ENCODE measurements at regions not wholly inside any gene's neighbourhood (a gene's known extent, or its start where the extent isn't known, plus 50 kb on each side); places are given as distances from the start of the nearest gene placed in this dataset.

- no peak for TF ChIP-seq CTCF (conservative IDR thresholded peaks at IDR 0.05; ENCODE audit: low read depth in 2 of 2)
Observed at GRCh38 chr5:92119110-92119509, 736.0 kb upstream of the ARRDC3 start (continued).

GRCh38 chr5:92106808-92107207 lies 723.7 kb upstream of the ARRDC3 start:
- Mint-ChIP-seq H3K9me3 (no peaks in the 10 kb centered on the region), H3K36me3 (ENCODE audit: low read depth) (no peaks in the 10 kb centered on the region), H3K4me1 (no peaks in the 10 kb centered on the region), H3K4me3 (no peak overlapping the region), H3K27me3 (ENCODE audit: insufficient read depth, low read depth, poor library complexity) (no peaks in the 10 kb centered on the region), H3K27ac (no peak overlapping the region)
- no peaks in the 10 kb centered on the region for H3K9me2 ChIP-seq (ENCODE audit: insufficient read depth)
- no peak overlapping the region for H3K4me3 ChIP-seq
- H3K4me1 ChIP-seq (ENCODE audit: insufficient read depth) = no peaks in the 10 kb centered on the region
- no peaks in the 10 kb centered on the region for H3K27me3 ChIP-seq (ENCODE audit: insufficient read depth)
- no peak for ATAC-seq
- no peak overlapping the region for H3K27ac ChIP-seq (ENCODE audit: low read depth)
- H2AFZ ChIP-seq = no peak overlapping the region
- no peaks in the 10 kb centered on the region for H3F3A ChIP-seq (replicated peaks; ENCODE audit: low read depth)
- DNase-seq (ENCODE audit: low spot score) = no peak
- no peaks in the 10 kb centered on the region for H3K79me2 ChIP-seq (replicated peaks; ENCODE audit: insufficient read depth)
- H3K4me2 ChIP-seq = no peak overlapping the region
- no peaks in the 10 kb centered on the region for H3K36me3 ChIP-seq (ENCODE audit: insufficient read depth)
- H4K20me1 ChIP-seq (replicated peaks; ENCODE audit: insufficient read depth) = no peaks in the 10 kb centered on the region
- TF ChIP-seq CREB1 (CRISPR knock-in tag; IDR thresholded peaks at IDR 0.05; ENCODE audit: low read depth) (no peak), ZNF114 (CRISPR knock-in tag; IDR thresholded peaks at IDR 0.05) (no peak), CTCF (conservative IDR thresholded peaks at IDR 0.05; ENCODE audit: low read depth in 2 of 2) (no peak), ZNF331 (CRISPR knock-in tag; IDR thresholded peaks at IDR 0.05; ENCODE audit: low read depth) (no peak), STAT1 (IDR thresholded peaks at IDR 0.05; ENCODE audit: unreplicated experiment) (no peak), JUNB (IDR thresholded peaks at IDR 0.05; ENCODE audit: unreplicated experiment) (no peak), EZH2phosphoT487 (IDR thresholded peaks at IDR 0.05; ENCODE audit: unreplicated experiment) (no peak), EZH2 (IDR thresholded peaks at IDR 0.05; ENCODE audit: low read depth, unreplicated experiment) (no peak), ETS1 (IDR thresholded peaks at IDR 0.05) (no peak), POLR2AphosphoS5 (IDR thresholded peaks at IDR 0.05; ENCODE audit: low read depth) (no peak), REST (IDR thresholded peaks at IDR 0.05; ENCODE audit: unreplicated experiment) (no peak), NANOG (IDR thresholded peaks at IDR 0.05; ENCODE audit: borderline replicate concordance) (no peak)

Data from GM23338 (cell line).